NOMO-1 treated with DMSO at 0.1 percent for 48 hours (cell line): ENCODE measurements at regions not wholly inside any gene's neighbourhood (a gene's known extent, or its start where the extent isn't known, plus 50 kb on each side); places are given as distances from the start of the nearest gene placed in this dataset.
"Not testable (repeated sequence)": the region's sequence is repeated elsewhere in the genome, so short reads cannot be mapped to it uniquely, and the experiment has no call there.

Experiments used
- DNase-seq: peaks from one replicate; lab custom pipeline; 2025; ENCODE audit not compliant: unreplicated experiment; lab: John Stamatoyannopoulos, UW

GRCh38 chr12:59517522-59517921 lies 78.3 kb upstream of the SLC16A7 start:
- no peak for DNase-seq

GRCh38 chr12:59500915-59501314 lies 94.9 kb upstream of the SLC16A7 start:
- DNase-seq = no peak

- no peak for DNase-seq
Measured at GRCh38 chr12:59500335-59500734, 95.5 kb upstream of the SLC16A7 start.

- DNase-seq = no peak
Measured at GRCh38 chr12:59499774-59500173, 96.1 kb upstream of the SLC16A7 start.

- no peak for DNase-seq
Measured at GRCh38 chr12:59494617-59495016, 101.2 kb upstream of the SLC16A7 start.

DNA sequence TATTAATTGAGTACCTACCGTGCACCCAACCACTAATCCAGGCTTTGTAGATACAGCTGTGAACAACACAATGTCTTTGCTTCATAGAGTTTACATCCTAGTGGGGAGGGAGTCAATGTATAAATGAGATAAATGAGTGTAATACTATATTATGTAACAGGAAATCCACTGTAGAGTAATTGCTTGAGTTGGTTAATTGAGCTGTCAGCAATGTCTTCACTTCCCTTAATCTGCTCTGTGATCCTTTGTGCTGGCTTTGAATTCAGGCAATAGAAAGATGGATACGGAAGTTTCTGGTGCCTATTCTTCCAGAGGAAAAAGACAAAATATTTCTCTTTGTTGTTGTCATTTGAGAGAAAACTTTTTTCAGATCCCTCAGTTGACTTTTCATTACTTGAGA lies 104.0 kb upstream of the SLC16A7 start:
- DNase-seq = peak; percentile 92

DNA sequence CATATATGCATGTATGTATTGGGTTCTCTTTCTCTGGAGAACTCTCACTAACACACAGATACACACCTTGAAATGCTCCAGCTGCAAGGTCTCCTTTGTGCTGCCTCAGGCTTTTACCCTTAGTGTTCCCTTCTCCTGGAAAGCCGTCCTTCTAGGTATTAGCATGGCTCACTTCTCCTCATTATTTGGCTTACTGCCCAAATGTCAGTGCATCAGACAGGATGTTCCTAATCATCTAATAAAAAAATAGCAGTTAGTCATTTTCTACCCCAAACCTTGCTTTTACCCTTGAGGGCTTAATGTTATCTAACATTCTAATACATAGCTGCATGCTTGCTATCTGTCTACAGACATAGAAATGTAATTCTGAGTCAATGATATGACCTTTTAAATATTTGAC lies 109.0 kb upstream of the SLC16A7 start:
- no peak for DNase-seq

DNA sequence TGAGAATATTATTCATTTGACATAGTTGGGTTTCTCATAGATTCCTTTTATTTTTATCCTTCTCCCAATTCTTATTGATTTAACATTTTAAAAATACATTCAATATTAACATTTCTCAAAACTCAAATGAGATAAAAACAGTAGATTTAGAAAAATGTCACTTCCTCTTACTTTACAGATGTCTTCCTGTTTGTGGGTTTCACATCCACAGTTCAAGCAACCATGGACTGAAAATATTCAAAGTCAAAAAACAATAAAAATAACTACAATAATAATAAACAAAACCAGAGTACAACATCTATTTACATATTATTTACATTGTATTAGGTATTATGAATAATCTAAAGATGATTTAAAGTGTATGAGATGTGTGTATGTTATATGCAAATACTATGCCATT lies 111.3 kb upstream of the SLC16A7 start:
- DNase-seq = peak; percentile 73

DNA sequence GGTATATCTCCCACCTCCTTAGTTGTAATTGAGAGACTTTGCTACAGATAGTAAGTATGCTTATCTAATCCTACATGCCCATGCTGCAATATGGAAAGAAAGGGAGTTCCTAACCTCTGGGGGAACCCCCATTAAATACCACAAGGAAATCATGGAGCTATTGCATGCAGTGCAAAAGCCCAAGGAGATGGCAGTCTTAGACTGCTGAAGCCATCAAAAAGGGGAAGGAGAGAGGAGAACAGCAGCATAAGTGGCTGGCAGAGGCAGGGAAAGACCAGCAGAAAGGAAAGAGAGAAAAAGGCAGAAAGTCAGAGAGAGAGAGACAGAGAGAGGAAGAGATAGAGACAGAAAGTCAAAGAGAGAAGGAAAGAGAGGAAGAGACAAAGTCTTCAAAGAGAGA lies 121.6 kb upstream of the SLC16A7 start:
- not testable (repeated sequence) for DNase-seq

DNA sequence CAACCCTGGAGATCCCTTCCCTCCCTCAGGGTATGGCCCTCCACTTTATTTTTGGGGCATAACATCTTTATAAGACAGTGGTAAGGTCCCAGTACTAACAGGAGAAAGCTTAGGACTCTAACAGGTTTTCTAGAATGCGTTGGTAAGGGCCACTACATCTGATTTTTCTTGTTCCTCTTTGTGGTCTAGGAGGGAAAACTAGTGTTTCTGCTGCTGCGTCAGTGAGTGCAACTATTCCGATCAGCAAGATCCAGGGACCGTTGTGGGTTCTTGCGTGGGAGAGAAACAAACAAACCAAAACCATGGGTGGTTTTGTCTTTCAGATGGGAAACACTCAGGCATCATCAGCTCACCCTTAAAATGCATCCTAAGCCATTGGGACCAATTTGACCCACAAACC lies 123.6 kb upstream of the SLC16A7 start:
- peak; percentile 48 for DNase-seq

DNA sequence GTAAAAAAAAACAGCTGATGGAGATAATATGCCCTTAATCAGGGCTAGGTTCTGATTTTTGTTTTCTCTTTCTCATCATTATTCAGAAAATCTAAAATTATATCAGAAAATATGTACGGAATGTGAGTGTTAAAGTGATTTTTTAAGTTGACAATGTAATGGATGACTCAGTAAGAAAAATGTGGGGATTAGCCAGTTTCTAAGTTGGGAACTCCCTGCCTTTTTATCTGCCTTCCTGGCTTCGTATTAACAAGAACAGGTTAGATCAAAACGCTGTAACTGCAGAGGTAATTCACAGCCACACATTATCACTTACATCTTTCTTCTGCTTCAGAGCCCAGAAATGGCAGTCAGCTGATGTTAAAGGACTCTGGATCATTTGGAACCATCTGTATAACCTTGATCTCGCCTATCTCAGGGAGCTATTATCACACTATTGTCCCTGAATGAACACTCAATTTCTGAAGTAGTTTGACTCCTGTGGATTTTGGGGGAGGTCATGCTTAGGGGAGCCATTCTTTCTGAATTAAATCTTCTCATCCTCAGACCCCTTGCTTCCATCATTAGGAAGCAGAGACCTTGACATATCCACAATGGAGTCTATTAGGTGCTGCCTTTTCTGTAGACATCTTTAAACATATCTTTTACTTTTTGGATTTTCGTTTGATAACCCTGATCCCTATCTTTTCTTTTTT lies 135.7 kb upstream of the SLC16A7 start:
- no peak for DNase-seq

GRCh38 chr12:59453475-59453874 lies 142.4 kb upstream of the SLC16A7 start:
- DNase-seq = no peak

DNA sequence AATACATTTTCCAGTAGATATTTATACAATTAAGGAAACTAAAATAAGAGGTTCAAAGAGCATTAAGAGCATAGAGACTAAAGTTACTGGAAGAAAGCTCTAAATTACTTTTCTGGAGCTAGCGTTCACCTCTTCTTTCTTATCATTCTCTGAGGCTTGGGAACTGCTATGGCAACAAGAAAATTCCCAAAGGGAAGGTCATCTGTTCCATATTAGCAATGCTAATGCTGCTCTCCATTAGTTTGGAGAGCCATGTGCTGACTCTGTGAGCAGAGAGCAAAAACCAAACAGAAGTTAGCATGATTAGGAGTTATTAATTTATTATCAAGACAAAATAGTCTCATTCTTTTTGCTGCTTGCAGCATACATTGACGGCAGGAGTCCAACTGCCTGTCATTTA lies 143.1 kb upstream of the SLC16A7 start:
- DNase-seq = no peak

GRCh38 chr12:59452259-59452658 lies 143.6 kb upstream of the SLC16A7 start:
- DNase-seq = no peak

DNA sequence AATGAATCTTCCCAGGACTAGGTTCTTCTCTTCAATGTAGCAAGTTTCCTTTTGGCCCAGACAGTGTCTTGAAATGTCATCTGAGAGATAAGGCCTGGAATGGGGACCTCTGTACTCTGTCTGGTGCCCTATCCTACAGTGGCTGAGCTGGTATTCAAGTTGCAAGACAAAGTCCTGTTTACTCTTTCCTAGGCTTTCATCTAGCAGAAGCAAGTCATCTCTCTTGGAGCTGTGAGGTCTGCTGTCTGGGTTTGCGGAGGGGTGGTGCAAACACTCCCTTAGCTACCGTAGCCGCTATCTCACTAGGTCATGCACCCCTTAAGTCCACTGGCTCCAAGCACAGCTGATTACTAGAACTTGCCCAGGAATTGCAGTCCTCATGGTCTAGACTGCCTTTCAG lies 149.7 kb upstream of the SLC16A7 start:
- DNase-seq = no peak

- DNase-seq = no peak
Measured at GRCh38 chr12:59444932-59445331, 150.9 kb upstream of the SLC16A7 start.

- no peak for DNase-seq
Measured at GRCh38 chr12:59432057-59432456, 163.8 kb upstream of the SLC16A7 start.

DNA sequence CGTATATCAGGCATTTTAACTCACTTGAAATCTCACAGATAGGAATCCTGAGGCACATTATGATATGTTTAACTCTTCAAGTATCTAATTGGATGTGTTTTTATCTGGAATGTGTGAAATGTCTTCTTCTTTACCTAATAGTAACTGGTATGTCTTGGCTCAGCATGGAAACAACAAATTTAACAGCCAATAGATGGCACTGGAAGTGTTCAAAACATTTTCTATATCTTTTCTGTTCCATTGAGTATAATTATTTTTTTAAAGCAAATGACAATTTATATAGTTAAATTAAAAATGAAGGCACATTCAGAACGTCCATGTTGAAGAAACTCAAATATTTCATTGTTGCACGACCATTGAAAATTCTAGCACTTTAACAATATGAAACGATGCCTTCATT lies 164.6 kb upstream of the SLC16A7 start:
- DNase-seq = peak; percentile 5

- DNase-seq = no peak
Measured at GRCh38 chr12:59429766-59430165, 166.1 kb upstream of the SLC16A7 start.

DNA sequence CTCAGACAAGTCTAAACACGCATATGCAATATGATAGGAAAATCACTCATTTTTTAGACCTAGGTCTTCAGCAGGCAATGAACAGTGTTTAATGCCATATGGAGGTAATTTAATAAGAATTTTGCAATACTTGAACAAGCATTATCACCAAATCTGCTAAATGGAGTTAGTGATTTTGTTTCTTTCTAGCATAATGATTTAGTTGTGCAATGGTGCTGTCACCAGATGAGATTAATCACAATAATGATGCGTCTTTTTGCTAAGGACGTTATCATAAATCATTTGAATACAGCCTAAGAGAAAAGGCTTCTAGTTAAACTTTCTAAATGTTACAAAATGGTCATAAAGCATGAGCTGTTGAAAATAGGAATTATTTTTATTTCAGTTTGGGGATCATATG lies 170.0 kb upstream of the SLC16A7 start:
- no peak for DNase-seq

DNA sequence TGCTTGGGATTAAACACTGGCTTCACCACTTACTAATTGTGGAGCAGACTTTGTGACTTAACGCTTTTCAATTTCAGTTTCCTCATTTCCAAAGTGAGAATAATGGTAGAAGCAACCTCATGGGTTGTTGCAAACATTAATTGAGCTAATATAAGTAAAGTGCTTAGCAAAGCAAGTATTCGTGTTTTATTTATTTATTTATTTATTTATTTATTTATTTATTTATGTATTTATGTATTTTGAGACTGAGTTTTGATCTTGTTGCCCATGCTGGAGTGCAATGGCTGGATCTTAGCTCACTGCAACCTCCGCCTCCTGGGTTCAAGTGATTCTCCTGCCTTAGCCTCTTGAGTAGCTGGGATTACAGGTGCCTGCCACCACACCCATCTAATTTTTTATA lies 171.2 kb upstream of the SLC16A7 start:
- not testable (repeated sequence) for DNase-seq

DNA sequence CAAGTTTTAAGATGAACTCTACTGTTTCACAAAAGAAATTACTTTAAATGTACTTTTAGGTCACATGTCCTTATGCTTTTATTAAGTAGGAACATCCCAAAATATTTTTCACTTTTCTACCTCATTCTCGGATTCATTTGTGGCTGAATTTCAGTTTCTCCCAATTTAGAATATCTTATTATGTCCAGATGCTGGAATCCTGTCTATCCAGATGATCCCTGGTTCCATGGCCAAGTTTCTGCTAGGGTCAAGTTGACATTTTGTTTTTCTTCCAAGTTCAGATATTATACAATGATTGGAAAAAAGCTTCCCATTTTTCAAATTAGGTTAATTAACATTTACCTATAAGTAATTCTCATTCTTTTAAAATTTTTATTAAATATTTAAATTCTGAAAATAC lies 181.8 kb upstream of the SLC16A7 start:
- DNase-seq = no peak

- no peak for DNase-seq
Measured at GRCh38 chr12:59408431-59408830, 187.4 kb upstream of the SLC16A7 start.
